Activated naive CD8-positive, alpha-beta T cell treated with anti-CD3 and anti-CD28 coated beads for 36 hours (primary cell): ENCODE measurements at regions not wholly inside any gene's neighbourhood (a gene's known extent, or its start where the extent isn't known, plus 50 kb on each side); places are given as distances from the start of the nearest gene placed in this dataset.
"Not testable (repeated sequence)": the region's sequence is repeated elsewhere in the genome, so short reads cannot be mapped to it uniquely, and the experiment has no call there.

Experiments
- DNase-seq: peaks from one replicate; pipeline ENCODE4 v3.0.0; 2021
- H3K27ac Mint-ChIP-seq: one replicate; pipeline ENCODE4 v1.8.0; 2022; ENCODE audit warnings: mild to moderate bottlenecking, moderate library complexity, mixed read lengths
- H3K27me3 Mint-ChIP-seq: one replicate; pipeline ENCODE4 v1.8.0; 2022; ENCODE audit warnings: mild to moderate bottlenecking, mixed read lengths
- H3K36me3 Mint-ChIP-seq: one replicate; pipeline ENCODE4 v1.8.0; 2021; ENCODE audit warnings: mild to moderate bottlenecking, mixed read lengths
- H3K4me1 Mint-ChIP-seq: one replicate; pipeline ENCODE4 v1.8.0; 2021; ENCODE audit warnings: mixed read lengths
- H3K4me3 Mint-ChIP-seq: one replicate; pipeline ENCODE4 v1.8.0; 2022; ENCODE audit warnings: mild to moderate bottlenecking, moderate library complexity, mixed read lengths
- H3K9me3 Mint-ChIP-seq: one replicate; pipeline ENCODE4 v1.8.0; 2022; ENCODE audit warnings: mixed read lengths

GRCh38 chr22:19595532-19595931 lies 71.3 kb upstream of the CLDN5 start:
- DNase-seq, result no peak
- Mint-ChIP-seq H3K9me3 (no peaks in the 10 kb centered on the region), H3K4me1 (peaks cover 22% of the 10 kb centered on the region), H3K27me3 (no peaks in the 10 kb centered on the region), H3K36me3 (no peaks in the 10 kb centered on the region), H3K27ac (no peak overlapping the region), H3K4me3 (no peak overlapping the region)

GRCh38 chr22:19596680-19597398 lies 72.6 kb upstream of the CLDN5 start:
- no peak for DNase-seq
- Mint-ChIP-seq H3K9me3 (no peaks in the 10 kb centered on the region), H3K36me3 (no peaks in the 10 kb centered on the region), H3K4me3 (peak overlapping the region; percentile 40), H3K27me3 (no peaks in the 10 kb centered on the region), H3K27ac (peak overlapping the region; percentile 78), H3K4me1 (peaks cover 22% of the 10 kb centered on the region)

GRCh38 chr22:19597399-19597735 lies 73.2 kb upstream of the CLDN5 start:
- Mint-ChIP-seq H3K4me1 (peaks cover 22% of the 10 kb centered on the region), H3K4me3 (peak overlapping the region; percentile 40), H3K27ac (peak overlapping the region; percentile 78), H3K9me3 (no peaks in the 10 kb centered on the region), H3K36me3 (no peaks in the 10 kb centered on the region), H3K27me3 (no peaks in the 10 kb centered on the region)
- DNase-seq, result no peak

GRCh38 chr22:19598054-19598855 lies 74.0 kb upstream of the CLDN5 start:
- no peak for DNase-seq
- H3K36me3 Mint-ChIP-seq, result no peaks in the 10 kb centered on the region
- H3K27ac Mint-ChIP-seq, result peak overlapping the region; percentile 38
- H3K4me3 Mint-ChIP-seq, result no peak overlapping the region
- no peaks in the 10 kb centered on the region for H3K27me3 Mint-ChIP-seq
- no peaks in the 10 kb centered on the region for H3K9me3 Mint-ChIP-seq
- peaks cover 29% of the 10 kb centered on the region for H3K4me1 Mint-ChIP-seq

- H3K27ac Mint-ChIP-seq, result no peak overlapping the region
- no peak for DNase-seq
- no peaks in the 10 kb centered on the region for H3K36me3 Mint-ChIP-seq
These were observed 74.8 kb upstream of the CLDN5 start for GRCh38 chr22:19599004-19599403.

GRCh38 chr22:19599626-19600243 lies 75.5 kb upstream of the CLDN5 start:
- H3K27ac Mint-ChIP-seq, result no peak overlapping the region
- DNase-seq, result no peak
- H3K27me3 Mint-ChIP-seq, result no peaks in the 10 kb centered on the region
- H3K4me1 Mint-ChIP-seq, result peaks cover 29% of the 10 kb centered on the region
- H3K9me3 Mint-ChIP-seq, result no peaks in the 10 kb centered on the region
- H3K4me3 Mint-ChIP-seq, result no peak overlapping the region
- no peaks in the 10 kb centered on the region for H3K36me3 Mint-ChIP-seq

More at GRCh38 chr22:19599004-19599403, 74.8 kb upstream of the CLDN5 start:
- Mint-ChIP-seq H3K4me1 (peaks cover 29% of the 10 kb centered on the region), H3K9me3 (no peaks in the 10 kb centered on the region), H3K27me3 (no peaks in the 10 kb centered on the region), H3K4me3 (no peak overlapping the region)

- H3K4me3 Mint-ChIP-seq, H3K27ac Mint-ChIP-seq, H3K9me3 Mint-ChIP-seq, H3K36me3 Mint-ChIP-seq, DNase-seq, H3K27me3 Mint-ChIP-seq: not testable (repeated sequence)
- peaks cover 25% of the 10 kb centered on the region for H3K4me1 Mint-ChIP-seq
These were observed 79.1 kb upstream of the CLDN5 start for GRCh38 chr22:19603346-19603745.

GRCh38 chr22:19603767-19604166 lies 79.6 kb upstream of the CLDN5 start:
- Mint-ChIP-seq H3K27me3 (no peaks in the 10 kb centered on the region), H3K36me3 (no peaks in the 10 kb centered on the region), H3K4me3 (no peak overlapping the region), H3K9me3 (no peaks in the 10 kb centered on the region), H3K4me1 (peaks cover 24% of the 10 kb centered on the region), H3K27ac (no peak overlapping the region)
- no peak for DNase-seq

GRCh38 chr22:19604711-19605268 lies 80.6 kb upstream of the CLDN5 start:
- H3K36me3 Mint-ChIP-seq, result no peaks in the 10 kb centered on the region
- H3K27ac Mint-ChIP-seq, result no peak overlapping the region
- no peaks in the 10 kb centered on the region for H3K27me3 Mint-ChIP-seq
- H3K4me1 Mint-ChIP-seq, result peaks cover 27% of the 10 kb centered on the region
- H3K9me3 Mint-ChIP-seq, result no peaks in the 10 kb centered on the region
- no peak overlapping the region for H3K4me3 Mint-ChIP-seq
- DNase-seq, result no peak

- H3K4me1 Mint-ChIP-seq, result peaks cover 33% of the 10 kb centered on the region
- H3K36me3 Mint-ChIP-seq, result no peaks in the 10 kb centered on the region
- no peak overlapping the region for H3K27ac Mint-ChIP-seq
- H3K9me3 Mint-ChIP-seq, result no peaks in the 10 kb centered on the region
- no peak for DNase-seq
- no peak overlapping the region for H3K4me3 Mint-ChIP-seq
- no peaks in the 10 kb centered on the region for H3K27me3 Mint-ChIP-seq
These were observed 81.5 kb upstream of the CLDN5 start for GRCh38 chr22:19605508-19606331.

GRCh38 chr22:19606332-19607191 lies 82.4 kb upstream of the CLDN5 start:
- H3K9me3 Mint-ChIP-seq, result no peaks in the 10 kb centered on the region
- H3K27me3 Mint-ChIP-seq, result no peaks in the 10 kb centered on the region
- H3K4me3 Mint-ChIP-seq, result no peak overlapping the region
- no peak for DNase-seq
- H3K4me1 Mint-ChIP-seq, result peaks cover 40% of the 10 kb centered on the region
- no peak overlapping the region for H3K27ac Mint-ChIP-seq
- H3K36me3 Mint-ChIP-seq, result no peaks in the 10 kb centered on the region

- no peak overlapping the region for H3K4me3 Mint-ChIP-seq
- H3K9me3 Mint-ChIP-seq, result no peaks in the 10 kb centered on the region
- peak; percentile 22 for DNase-seq
- H3K36me3 Mint-ChIP-seq, result no peaks in the 10 kb centered on the region
- H3K27me3 Mint-ChIP-seq, result no peaks in the 10 kb centered on the region
- no peak overlapping the region for H3K27ac Mint-ChIP-seq
- peaks cover 40% of the 10 kb centered on the region for H3K4me1 Mint-ChIP-seq
These were observed 83.2 kb upstream of the CLDN5 start for GRCh38 chr22:19607192-19608002.

- Mint-ChIP-seq H3K27ac (no peak overlapping the region), H3K27me3 (no peaks in the 10 kb centered on the region), H3K4me3 (no peak overlapping the region), H3K4me1 (peaks cover 35% of the 10 kb centered on the region), H3K9me3 (no peaks in the 10 kb centered on the region), H3K36me3 (no peaks in the 10 kb centered on the region)
- no peak for DNase-seq
These were observed 83.9 kb upstream of the CLDN5 start for GRCh38 chr22:19608003-19608690.
